Glomerular visceral epithelial cell (primary cell): ENCODE measurements at regions not wholly inside any gene's neighbourhood (a gene's known extent, or its start where the extent isn't known, plus 50 kb on each side); places are given as distances from the start of the nearest gene placed in this dataset.
"Not testable (repeated sequence)": the region's sequence is repeated elsewhere in the genome, so short reads cannot be mapped to it uniquely, and the experiment has no call there.

Experiments used
- DNase-seq: peaks from one replicate; pipeline ENCODE4 v3.0.0-alpha.2; 2016; ENCODE audit errors: extremely low spot score

DNA sequence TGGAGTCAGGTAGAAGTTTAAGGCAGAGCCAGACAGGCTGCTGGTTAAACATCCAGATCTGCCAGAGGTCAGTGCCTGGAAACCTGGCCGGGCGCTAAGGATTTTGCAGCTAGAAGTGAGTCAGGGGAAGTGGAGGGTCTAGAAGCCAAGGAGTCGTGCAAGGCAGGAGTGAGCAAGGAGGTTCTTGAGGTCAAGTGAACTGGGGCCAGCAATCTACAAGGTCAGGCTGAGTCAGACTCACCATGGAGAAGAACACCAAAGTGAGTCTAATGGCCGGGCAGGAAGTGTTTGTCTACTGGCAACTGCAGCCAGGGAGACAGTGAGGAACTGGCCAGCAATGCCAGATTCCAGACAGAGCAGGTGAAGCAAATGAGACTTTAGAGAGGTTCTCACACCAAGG lies 628.2 kb downstream of the ETNK1 start:
- DNase-seq, result no peak

DNA sequence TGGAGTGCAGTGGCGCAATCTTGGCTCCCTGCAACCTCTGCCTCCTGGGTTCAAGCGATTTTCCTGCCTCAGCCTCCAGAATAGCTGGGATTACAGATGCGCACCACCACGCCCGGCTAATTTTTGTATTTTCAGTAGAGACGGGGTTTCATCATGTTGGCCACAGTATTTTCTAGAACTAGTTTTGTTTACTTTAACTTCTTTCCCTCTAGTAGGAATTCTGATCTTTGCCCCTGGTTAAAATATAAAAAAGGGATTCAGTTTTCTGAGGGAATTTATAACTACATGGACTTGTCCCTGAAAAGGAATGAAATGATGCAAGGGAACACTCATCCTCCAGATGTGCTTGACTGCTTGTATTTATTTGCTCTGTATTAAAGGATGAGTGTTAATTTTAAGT lies 628.9 kb downstream of the ETNK1 start:
- not testable (repeated sequence) for DNase-seq

DNA sequence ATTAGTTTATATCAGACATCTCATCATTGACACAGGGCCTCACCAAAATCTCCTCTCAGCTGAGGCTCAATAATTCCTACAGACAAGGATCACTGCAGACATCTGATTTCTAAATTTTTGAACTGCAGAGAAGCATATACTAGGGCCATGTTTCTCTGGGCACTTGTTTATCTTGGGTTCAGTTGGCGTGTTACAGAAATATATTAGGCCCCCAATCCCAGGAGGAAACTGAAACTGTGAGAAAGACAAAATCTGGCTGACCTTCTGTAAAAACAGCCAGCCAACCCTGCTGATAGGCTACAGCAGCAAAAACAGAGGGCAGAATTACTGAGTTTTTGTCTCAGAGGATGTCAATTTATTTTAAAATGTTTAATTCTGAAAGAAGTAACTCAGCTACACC lies 634.6 kb downstream of the ETNK1 start:
- DNase-seq, result no peak

DNA sequence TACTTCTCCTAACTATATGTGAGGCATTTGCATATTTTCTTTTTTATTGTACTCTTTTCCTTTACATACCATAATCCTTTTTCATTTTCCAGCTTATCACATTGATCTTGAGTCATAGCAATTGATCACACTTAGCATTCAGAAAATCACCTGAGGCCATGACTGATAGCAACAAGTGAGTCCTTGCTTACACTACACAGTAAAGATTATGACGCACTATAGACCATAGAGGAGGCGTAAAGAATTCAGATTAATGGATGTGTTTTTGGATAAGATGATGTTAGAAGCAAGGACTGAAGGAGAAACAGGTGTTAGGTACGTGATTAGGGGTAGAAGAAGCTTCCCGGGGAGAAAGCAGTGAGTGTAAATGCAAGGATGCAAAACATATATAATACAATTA lies 637.7 kb downstream of the ETNK1 start:
- DNase-seq, result no peak

DNA sequence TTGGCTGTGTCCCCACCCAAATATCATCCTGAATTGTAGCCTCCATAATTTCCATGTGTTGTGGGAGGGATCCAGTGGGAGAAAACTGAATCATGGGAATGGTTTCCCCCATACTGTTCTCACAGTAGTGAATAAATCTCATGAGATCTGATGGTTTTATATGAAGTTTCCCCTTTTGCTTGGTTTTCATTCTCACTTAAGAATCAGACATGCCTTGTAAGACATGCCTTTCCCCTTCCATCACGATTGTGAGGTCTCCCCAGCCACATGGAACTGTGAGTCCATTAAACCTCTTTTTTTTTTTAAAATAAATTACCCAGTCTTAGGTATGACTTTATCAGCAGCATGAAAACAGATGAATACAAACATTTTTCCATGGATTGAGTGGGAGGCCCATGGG lies 652.9 kb downstream of the ETNK1 start:
- no peak for DNase-seq

DNA sequence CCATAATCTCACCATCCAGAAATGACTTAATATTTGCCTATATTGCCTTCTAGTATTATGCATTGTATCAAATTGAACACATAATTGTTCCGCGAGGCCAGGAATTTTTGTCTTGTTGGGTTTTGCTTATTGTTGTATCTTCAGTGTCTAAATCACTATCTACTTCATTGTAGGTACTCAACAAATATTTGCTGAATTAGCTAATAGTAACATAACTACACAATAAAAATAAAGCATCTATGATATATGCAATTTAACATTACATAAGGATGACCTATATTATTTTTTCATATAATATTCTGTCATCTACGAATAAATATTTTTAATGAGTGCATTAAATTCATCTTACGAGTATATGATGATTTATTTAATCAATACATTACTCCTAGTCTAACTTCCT lies 656.3 kb downstream of the ETNK1 start:
- no peak for DNase-seq

DNA sequence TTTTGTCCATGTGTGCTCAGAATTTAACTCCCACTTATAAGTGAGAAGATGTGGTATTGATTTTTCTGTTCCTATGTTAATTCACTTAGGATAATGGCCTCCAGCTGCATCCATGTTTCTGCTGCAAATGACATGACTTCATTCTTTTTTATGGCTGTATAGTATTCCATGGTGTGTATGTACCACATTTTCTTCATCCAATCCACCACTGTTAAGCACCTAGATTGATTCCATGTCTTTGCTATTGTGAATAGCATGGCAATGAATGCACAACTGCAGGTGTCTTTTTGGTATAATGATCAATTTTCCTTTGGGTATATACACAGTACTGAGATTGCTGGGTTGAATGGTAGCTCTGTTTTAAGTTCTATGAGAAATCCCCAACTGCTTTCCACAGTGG lies 657.7 kb downstream of the ETNK1 start:
- no peak for DNase-seq

DNA sequence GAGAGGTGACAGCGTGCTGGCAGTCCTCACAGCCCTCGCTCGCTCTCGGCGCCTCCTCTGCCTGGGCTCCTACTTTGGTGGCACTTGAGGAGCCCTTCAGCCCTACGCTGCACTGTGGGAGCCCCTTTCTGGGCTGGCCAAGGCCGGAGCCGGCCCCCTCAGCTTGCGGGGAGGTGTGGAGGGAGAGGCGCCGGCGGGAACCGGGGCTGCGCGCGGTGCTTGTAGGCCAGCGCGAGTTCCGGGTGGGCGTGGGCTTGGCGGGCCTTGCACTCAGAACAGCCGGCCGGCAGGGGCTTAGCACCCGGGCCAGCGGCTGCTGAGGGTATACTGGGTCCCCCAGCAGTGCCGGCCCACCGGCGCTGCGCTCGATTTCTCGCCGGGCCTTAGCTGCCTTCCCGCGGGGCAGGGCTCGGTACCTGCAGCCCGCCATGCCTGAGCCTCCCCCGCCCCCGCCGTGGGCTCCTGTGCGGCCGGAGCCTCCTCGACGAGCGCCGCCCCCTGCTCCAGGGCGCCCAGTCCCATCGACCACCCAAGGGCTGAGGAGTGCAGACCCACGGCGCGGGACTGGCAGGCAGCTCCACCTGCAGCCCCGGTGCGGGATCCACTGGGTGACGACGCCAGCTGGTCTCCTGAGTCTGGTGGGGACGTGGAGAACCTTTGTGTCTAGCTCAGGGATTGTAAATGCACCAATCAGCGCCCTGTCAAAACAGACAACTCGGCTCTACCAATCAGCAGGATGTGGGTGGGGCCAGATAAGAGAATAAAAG lies 661.0 kb downstream of the ETNK1 start:
- DNase-seq, result not testable (repeated sequence)

DNA sequence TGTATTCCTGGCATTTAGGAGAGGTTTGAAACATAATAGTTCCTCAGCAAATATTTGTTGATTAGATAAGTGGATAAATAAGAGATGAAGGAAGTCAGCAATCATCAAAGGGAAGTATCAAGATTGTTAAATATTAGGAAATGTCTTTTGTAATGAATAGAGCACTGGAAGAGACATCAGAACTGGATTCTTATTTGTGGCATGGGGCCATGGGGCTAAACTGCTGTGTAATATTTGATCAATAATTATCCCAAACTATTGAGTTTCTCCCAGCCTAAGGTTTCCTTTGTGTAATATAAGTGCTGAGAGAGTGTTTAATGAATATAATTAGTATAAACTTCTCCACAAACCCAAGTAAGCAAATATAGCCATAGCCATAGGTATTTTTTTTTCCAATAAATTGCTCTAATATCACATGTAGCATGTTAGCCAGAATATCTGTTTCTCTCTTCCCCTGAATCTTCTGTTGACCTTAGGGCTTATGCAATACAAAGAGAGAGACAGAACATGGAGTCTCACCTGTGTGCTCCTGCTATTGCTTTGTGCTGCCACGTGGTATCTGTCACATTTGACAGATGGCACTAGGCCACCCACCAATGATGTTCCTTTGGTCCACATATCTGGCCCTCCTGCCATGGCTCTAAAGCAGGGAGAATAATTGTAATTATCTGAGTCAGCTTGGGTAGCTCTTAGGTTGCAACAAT lies 658.7 kb downstream of the SOX5 start:
- no peak for DNase-seq

DNA sequence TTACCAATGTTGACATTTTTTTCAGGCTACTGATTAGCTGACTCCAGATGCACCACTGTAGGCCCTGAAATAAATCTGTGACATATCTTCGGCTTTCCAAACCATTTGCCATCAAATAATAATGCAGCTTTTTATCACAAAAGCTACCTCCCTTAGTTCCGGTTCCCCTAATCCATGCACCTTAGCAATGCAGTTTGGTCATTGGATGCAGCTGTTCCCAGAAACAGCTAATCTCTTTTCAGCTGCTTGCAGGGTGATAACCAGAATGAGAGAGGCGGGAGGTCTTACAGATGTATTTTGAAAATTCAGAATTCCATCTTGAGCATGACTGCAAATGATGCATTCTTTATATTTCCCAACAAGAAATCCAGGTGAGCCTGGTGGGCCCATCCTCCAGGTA lies 646.2 kb downstream of the SOX5 start:
- DNase-seq, result no peak

DNA sequence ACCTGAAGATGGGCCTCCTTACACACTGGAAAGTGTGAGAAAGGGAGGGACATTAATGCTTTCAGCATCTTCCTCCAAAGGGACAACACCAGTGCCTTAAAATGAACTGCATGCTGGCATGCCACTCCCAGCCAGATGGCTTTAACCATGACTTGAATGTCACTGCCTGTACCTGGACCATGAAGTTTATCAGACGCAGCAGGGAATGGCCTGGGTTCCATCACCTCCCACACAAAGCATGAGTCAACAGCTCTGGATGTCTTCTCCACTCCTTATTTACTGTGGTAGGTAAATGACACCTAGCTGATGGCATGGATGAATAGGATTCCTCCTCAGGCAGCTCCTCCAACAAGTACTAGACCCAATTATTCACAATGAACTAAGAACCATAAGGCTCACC lies 645.6 kb downstream of the SOX5 start:
- DNase-seq, result no peak

DNA sequence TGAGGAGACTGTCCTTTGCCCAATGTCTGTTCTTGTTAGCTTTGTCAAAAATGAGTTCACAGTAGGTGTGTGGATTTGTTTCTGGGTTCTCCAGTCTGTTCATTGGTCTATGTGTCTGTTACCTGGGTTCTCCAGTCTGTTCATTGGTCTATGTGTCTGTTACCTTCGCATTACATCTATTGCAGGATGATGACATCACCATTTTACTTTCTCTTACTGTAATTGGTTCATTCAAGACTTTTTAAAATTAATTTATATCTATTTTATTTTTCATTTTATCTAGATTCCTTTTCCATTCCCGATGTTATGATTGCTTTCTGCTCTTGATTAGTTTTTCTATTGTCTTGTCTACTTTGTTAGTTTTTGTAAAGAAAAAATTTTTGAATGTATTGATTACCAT lies 615.5 kb downstream of the SOX5 start:
- no peak for DNase-seq

DNA sequence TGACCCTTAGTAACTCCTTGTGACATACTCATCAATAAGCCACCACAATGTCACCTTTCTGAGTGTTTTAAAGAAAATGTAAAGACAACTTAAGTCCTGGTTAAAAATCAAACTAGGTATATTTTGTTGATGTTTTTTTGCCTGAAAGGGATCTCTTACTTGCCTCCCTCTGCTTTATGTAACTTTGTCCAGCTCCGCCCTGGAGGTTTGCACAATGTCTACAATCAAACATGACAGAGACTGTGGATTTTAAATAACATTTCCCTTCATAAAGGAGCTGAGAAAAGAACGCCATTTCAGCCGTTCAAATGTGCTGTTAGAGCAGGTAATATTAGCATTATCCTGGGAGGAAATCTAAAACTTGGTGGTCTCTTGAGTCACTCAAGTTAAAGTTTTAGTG lies 613.9 kb downstream of the SOX5 start:
- DNase-seq, result no peak

DNA sequence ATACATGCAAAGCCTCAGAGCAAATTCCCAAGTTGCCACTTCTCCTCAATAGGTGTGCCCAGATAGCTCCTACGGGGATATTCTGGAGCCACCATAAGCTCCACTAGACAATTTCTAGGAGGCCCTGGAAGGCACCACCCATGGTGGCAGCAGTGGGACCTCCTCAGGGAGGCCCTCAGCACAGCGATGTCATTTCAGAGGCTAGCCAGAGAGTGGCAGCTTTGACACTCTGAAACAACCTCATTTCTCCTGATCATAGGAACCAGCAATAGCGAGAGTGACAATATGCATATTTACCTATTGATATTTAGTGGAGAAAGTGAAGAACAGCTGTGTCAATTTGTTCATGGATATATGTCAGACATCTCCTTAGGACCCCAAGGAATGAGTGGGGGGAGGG lies 612.3 kb downstream of the SOX5 start:
- DNase-seq, result no peak

DNA sequence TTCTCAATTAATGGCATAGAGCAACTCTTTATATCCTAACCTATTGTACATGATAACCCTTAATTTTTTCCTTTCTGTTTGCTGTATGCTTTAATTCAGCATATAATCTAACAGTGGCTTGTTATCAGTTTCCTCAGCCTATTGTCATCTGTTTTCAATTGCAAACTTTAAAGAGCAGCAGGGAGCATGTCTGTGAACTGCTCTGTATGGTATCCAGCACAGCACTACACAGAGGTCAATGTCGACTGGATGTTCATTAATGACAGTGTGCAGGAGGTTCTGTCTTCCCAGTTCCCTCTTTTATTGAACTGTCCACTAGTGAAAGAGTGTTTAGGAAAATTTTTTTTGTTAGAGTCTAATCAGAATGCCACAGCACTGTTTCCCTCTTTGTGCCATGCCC lies 609.1 kb downstream of the SOX5 start:
- no peak for DNase-seq

DNA sequence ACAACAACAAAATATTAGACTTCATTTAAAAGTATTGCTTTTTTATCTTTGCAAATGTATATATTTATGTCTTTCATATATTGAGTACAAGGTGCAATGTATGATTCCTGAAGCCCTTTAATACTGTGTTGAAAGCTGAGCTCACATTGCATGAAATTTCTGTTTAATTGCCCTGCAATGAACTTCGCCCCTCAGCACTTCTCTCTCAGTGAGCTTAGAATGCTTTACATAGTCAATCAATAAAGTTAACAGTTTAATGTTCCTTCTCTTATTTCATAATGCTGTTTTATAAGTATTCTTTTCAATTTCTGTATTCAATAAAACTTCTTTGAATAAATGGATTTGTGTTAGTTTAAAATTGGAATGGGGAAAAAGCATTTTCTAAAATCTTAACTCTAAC lies 607.1 kb downstream of the SOX5 start:
- DNase-seq, result no peak

DNA sequence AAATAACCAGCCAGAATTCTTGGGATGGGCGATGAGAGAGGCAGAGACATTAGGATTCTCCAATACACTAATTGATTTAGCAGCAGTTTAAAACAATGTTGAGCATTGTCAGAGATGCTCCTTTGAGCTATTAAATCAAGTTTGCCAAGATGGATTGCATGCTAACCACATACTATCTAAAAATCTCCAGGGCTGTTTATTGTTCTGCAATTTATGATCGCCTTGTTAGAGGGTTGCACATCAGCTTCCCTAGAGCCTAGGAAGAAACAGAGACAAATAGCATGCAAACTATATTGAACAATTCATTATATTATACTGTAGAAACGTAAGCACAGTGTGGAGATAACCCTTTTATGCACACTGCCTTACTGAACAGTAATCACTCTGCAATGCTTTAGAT lies 599.9 kb downstream of the SOX5 start:
- no peak for DNase-seq

DNA sequence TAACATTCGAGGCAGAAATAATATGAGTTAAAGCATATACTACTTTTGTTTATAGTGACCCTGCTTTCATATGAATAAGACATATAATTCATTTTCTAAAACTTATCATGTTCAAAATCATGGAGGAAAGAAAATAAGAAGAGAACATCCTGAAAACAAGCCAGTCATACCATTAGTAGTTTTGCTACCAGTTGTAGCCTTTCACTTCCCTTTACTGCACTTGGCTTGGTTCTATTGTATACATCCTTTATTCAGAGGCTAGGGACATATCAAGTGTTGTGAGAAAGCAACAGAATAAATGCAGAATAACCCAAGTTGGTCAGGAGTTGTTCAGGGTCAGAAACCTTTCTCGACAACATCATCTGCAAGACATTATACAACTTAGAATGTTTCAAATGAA lies 598.7 kb downstream of the SOX5 start:
- no peak for DNase-seq

DNA sequence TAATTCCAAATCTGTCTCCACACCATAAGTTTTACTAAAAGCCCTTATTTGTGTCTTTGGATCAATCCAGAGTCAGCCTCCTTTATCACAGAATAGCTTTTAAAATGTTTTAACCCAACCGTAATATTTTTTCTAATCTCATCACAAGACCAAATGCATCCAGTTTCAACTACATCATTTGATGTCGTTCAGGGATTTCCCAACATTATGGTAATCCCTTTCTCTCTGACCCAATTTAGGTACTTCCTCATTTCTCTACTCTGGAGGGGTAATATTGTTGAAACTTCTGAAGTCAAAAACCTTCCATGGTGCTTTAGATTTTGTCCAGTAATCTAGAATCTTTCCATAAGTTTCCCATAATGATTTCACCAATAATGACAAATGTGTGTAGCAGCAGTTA lies 596.8 kb downstream of the SOX5 start:
- DNase-seq, result no peak

DNA sequence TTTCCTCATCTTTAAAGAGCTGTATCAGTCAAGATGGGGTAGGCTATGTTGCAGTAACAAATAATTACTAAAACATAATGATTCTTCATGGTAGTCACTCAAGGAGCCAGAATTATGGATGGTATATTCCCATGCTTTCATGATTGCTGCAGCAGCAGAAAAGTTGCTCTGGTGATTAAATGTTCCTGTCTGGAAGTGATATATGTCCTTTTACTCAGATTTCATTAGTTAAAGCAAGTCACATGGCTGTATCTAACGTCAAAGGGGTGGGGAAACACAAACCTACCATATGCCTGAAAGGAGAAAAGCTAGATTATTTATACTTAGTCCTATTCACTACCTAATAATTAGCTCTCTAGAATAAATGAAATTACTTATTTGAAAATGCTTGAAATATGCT lies 594.7 kb downstream of the SOX5 start:
- DNase-seq, result no peak

DNA sequence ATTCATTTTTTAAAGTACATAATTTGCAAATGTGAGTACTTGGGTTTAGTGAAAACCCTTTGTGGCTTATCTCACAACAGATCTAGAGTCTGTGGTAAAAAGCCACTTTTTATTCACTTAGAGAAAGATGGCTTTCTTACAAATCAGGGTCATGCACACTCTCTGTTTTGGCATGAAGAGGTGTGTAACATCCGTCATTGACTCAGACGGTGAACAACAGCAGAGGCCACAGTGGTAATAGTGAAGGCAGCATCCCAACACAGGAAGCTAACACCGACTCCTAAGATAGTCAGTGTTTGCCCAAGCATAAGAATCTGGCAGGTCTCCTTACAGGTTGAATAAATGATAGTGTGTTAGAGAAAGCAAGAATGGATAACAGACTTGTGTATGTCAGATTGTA lies 593.0 kb downstream of the SOX5 start:
- no peak for DNase-seq

DNA sequence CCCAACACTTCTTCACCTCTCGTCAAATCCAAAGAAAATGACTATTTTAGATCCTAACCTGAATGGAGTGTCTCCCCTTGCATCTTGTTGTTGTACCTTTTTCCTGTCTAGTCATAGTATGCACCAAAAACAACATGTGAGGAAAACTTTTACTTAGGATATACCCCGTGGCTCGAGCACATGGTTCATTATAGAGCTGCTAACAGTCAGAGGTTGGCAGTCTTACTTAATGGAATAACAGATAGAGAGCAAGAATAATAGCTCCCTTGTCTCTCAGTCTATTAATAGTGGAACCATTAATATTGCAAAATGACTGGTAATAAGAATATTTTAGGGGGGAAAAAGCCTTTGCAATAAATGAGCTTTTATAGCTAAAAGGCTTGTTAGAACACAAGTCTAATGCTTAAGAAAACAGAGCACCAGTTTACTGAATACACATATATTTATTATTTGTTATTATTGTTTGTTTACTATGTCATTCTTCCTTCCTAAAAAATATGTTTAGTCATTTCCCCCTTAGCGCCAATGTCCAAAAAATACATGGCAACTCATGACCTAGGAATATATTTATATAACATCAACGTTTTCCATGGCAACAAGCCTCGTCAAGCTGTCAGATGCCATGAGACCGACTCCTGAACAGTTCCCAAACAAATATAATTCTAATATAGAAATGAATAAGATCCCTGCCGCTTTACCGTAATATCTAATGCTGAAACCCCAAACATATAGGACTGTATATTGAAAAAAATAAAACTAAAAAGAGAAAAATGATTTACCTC lies 592.4 kb downstream of the SOX5 start:
- no peak for DNase-seq
